Smooth muscle cell (in vitro differentiated cells): ENCODE measurements at regions not wholly inside any gene's neighbourhood (a gene's known extent, or its start where the extent isn't known, plus 50 kb on each side); places are given as distances from the start of the nearest gene placed in this dataset.

Experiments
- DNase-seq: peaks from one replicate; lab custom pipeline; 2025; ENCODE audit not compliant: unreplicated experiment; lab: John Stamatoyannopoulos, UW
- H2AFZ ChIP-seq: fragments of 200-600 bp; sonication (generic); 2 replicates; pipeline ENCODE4 v1.6.0; 2016; ENCODE audit warnings: antibody characterized with exemption, low read depth, mild to moderate bottlenecking
- H3F3A ChIP-seq: fragments of 200-600 bp; sonication (generic); 2 replicates; pipeline ENCODE4 v1.6.0; 2017; ENCODE audit warnings: antibody characterized with exemption, low read depth
- H3K27ac ChIP-seq: fragments of 200-600 bp; sonication (generic); 2 replicates; pipeline ENCODE4 v1.5.1; 2016; ENCODE audit warnings: low read depth, mild to moderate bottlenecking
- H3K27me3 ChIP-seq: fragments of 200-600 bp; sonication (generic); 2 replicates; pipeline ENCODE4 v1.6.1; 2016; ENCODE audit warnings: low read depth, mild to moderate bottlenecking
- H3K36me3 ChIP-seq: fragments of 200-600 bp; sonication (generic); 2 replicates; pipeline ENCODE4 v1.5.1; 2016; ENCODE audit warnings: low read depth
- H3K4me1 ChIP-seq: fragments of 200-600 bp; sonication (generic); 2 replicates; pipeline ENCODE4 v1.5.1; 2016; ENCODE audit warnings: low read depth
- H3K4me2 ChIP-seq: fragments of 200-600 bp; sonication (generic); 2 replicates; pipeline ENCODE4 v1.6.0; 2016; ENCODE audit warnings: mild to moderate bottlenecking
- H3K4me3 ChIP-seq: fragments of 200-600 bp; sonication (generic); 2 replicates; pipeline ENCODE4 v1.5.1; 2016; ENCODE audit warnings: mild to moderate bottlenecking
- H3K79me2 ChIP-seq: fragments of 200-600 bp; sonication (generic); 2 replicates; pipeline ENCODE4 v1.6.0; 2016; ENCODE audit warnings: low read depth, mild to moderate bottlenecking
- H3K9ac ChIP-seq: fragments of 200-600 bp; sonication (generic); 2 replicates; pipeline ENCODE4 v1.6.0; 2016; ENCODE audit warnings: low read depth
- H3K9me3 ChIP-seq: fragments of 200-600 bp; sonication (generic); replicated peaks from 2 replicates; pipeline ENCODE4 v1.5.1; 2016; ENCODE audit warnings: low read depth
- H4K20me1 ChIP-seq: fragments of 200-600 bp; sonication (generic); 2 replicates; pipeline ENCODE4 v1.6.0; 2016; ENCODE audit warnings: low read depth
- CTCF ChIP-seq: fragments of 200-600 bp; sonication (generic); IDR thresholded peaks from 2 replicates; pipeline ENCODE4 v1.5.1; 2017; ENCODE audit warnings: borderline replicate concordance, mild to moderate bottlenecking, antibody characterized with exemption; ENCODE audit not compliant: insufficient read depth, poor library complexity, severe bottlenecking
- WGBS: methylation state at CpG from one replicate; pipeline ENCODE4 v1.1.7; 2016; ENCODE audit warnings: low lambda C conversion rate; 5-methylcytosine and 5-hydroxymethylcytosine counted together

DNA sequence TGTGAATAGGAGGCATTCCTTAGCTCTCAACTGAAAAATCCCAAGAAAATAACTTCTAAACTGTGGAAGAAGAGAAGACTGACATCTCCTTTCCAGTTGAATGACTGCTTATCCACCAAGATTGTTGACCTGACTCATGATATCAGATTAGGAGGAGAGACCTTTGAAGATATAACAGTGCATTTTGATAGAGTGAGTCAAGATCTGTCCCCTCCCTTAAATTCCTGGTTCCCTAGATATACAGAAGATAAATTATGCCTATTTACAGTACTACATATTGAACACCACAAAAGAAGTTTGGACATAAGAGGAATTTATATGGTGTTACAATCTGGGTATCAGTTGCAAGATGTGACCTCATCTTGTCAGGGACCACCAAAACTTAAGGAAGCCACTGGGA is 285.3 kb upstream of the ZSWIM2 start:
- no peaks in the 10 kb centered on the region for H3K79me2 ChIP-seq
- no peak overlapping the region for H3K27ac ChIP-seq
- no peak overlapping the region for H3K4me2 ChIP-seq
- no peak overlapping the region for H3K4me3 ChIP-seq
- H3F3A ChIP-seq = no peaks in the 10 kb centered on the region
- no peaks in the 10 kb centered on the region for H3K36me3 ChIP-seq
- H3K27me3 ChIP-seq = no peaks in the 10 kb centered on the region
- H3K9ac ChIP-seq = no peak overlapping the region
- TF ChIP-seq CTCF = no peak
- no peaks in the 10 kb centered on the region for H4K20me1 ChIP-seq
- no peaks in the 10 kb centered on the region for H3K9me3 ChIP-seq
- no peak overlapping the region for H2AFZ ChIP-seq
- peaks cover 5% of the 10 kb centered on the region for H3K4me1 ChIP-seq
- DNase-seq = no peak

DNA sequence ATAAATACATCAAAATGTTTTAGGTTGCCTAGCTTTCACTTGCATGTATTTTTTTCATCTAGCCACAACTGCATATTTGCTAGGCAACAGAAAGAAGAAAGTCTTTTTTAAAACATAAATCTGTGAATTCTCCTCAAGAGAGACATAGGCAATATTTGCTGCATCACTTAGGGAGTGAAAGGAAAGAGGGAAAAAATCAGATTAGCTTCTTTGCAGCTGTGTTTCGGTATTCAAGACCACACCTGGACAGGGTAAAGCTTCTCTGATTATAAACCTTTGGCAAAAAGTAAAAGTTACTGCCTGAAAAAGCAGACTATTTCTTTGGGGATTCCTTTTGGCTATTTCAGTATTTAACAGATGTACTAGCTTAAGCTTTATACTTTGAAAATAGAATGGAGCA is 280.9 kb upstream of the ZSWIM2 start:
- no peak overlapping the region for H2AFZ ChIP-seq
- H3K9me3 ChIP-seq = no peaks in the 10 kb centered on the region
- no peaks in the 10 kb centered on the region for H3K4me1 ChIP-seq
- H3K9ac ChIP-seq = no peak overlapping the region
- no peaks in the 10 kb centered on the region for H3K36me3 ChIP-seq
- no peak overlapping the region for H3K4me3 ChIP-seq
- no peaks in the 10 kb centered on the region for H4K20me1 ChIP-seq
- DNase-seq = no peak
- H3K4me2 ChIP-seq = no peak overlapping the region
- TF ChIP-seq CTCF = no peak
- no peaks in the 10 kb centered on the region for H3F3A ChIP-seq
- no peak overlapping the region for H3K27ac ChIP-seq
- no peaks in the 10 kb centered on the region for H3K79me2 ChIP-seq
- WGBS = 93% methylated on average over 1 of the region's 1 CpG
- H3K27me3 ChIP-seq = no peaks in the 10 kb centered on the region

DNA sequence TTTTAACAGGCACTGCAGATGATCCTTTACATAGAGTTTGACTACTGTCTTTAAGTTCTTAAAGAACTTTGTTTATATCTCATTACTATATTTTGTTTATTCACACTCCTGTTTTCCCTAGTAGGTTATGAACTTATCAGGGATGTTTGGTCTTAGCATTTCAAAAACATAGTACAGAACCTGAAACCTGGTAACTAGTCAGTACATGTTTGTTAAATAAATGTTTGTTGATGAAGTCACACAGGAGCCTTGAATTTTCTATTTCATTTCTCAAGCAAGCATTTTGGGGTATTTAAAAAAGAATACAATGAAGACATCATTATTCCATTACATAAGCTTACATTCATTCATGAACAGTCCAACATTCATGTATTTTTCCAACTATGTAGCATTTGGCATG is 280.3 kb upstream of the ZSWIM2 start:
- Histone ChIP-seq H3K4me1 (no peaks in the 10 kb centered on the region), H3F3A (no peaks in the 10 kb centered on the region), H2AFZ (no peak overlapping the region), H3K4me2 (no peak overlapping the region), H3K27me3 (no peaks in the 10 kb centered on the region), H3K36me3 (no peaks in the 10 kb centered on the region), H3K27ac (no peak overlapping the region), H3K4me3 (no peak overlapping the region), H3K9ac (no peak overlapping the region), H4K20me1 (no peaks in the 10 kb centered on the region), H3K79me2 (no peaks in the 10 kb centered on the region), H3K9me3 (no peaks in the 10 kb centered on the region)
- no peak for DNase-seq
- TF ChIP-seq CTCF = no peak

DNA sequence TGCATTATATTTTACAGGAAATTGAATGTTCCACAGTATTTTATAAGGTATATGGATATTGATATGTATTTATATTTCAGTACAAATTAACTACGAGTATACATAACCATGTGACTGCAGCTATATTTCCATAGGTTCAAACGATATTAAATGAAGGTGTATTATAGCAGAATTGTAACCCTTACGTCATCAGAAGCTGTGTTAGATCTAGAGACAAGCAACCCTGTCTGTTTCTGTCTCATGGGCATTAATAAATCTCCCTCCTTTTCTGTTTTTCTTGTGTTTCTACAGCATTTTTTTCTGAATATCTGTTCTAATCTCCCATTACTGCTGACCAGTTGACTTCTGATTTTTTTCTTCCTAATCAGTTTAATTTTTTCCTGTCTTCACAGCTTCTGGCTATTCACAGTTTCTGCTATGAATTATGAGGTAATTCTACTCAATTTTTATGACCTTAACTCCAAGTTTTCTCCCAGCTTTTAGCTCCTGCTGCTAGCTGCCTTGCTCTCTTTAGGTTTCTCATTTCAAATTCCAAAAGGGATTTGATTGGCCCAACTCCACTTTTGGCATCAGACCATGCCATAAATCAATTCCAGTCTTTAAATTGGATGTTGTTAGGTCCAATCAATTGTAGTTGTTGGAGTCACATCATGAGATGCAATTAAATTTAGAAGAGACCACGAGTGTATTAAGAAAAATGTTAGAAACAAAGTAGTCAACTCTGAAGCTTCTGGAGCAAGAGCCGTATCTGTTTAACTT is 277.5 kb upstream of the ZSWIM2 start:
- Histone ChIP-seq H3K9ac (no peak overlapping the region), H3F3A (no peaks in the 10 kb centered on the region), H3K27me3 (no peaks in the 10 kb centered on the region), H4K20me1 (no peaks in the 10 kb centered on the region), H3K79me2 (no peaks in the 10 kb centered on the region), H3K36me3 (no peaks in the 10 kb centered on the region), H3K27ac (no peak overlapping the region), H3K4me1 (no peaks in the 10 kb centered on the region), H3K4me3 (no peak overlapping the region), H3K4me2 (no peak overlapping the region), H2AFZ (no peak overlapping the region), H3K9me3 (no peaks in the 10 kb centered on the region)
- TF ChIP-seq CTCF = no peak
- WGBS = 89% methylated on average over 5 of the region's 5 CpGs
- no peak for DNase-seq
